Activated CD4-positive, alpha-beta T cell treated with anti-CD3 and anti-CD28 coated beads, Interleukin-2, amount 10 ng/mL, durations not matched to agents 7 days and 5 days (primary cell): ENCODE measurements at regions not wholly inside any gene's neighbourhood (a gene's known extent, or its start where the extent isn't known, plus 50 kb on each side); places are given as distances from the start of the nearest gene placed in this dataset.
"Not testable (repeated sequence)": the region's sequence is repeated elsewhere in the genome, so short reads cannot be mapped to it uniquely, and the experiment has no call there.

Experiments
- CTCF ChIA-PET: fragments of 350-600 bp; sonication (Branson Sonifier 250); formaldehyde crosslinking; loops from one replicate; lab custom pipeline; 2021; ENCODE audit warnings: antibody characterized with exemption; lab: Charles Lee
- POLR2A ChIA-PET: fragments of 350-600 bp; sonication (Branson Sonifier 250); formaldehyde crosslinking; loops from one replicate; lab custom pipeline; 2021; ENCODE audit warnings: antibody characterized with exemption; lab: Charles Lee
- DNase-seq: peaks from one replicate; pipeline ENCODE4 v3.0.0-alpha.2; 2020
- H3K27ac Mint-ChIP-seq: one replicate; pipeline ENCODE4 v1.8.0; 2021; ENCODE audit warnings: mild to moderate bottlenecking, moderate library complexity, mixed read lengths
- H3K27me3 Mint-ChIP-seq: one replicate; pipeline ENCODE4 v1.8.0; 2021; ENCODE audit warnings: mixed read lengths
- H3K36me3 Mint-ChIP-seq: one replicate; pipeline ENCODE4 v1.8.0; 2021; ENCODE audit warnings: low read depth, mixed read lengths
- H3K4me1 Mint-ChIP-seq: one replicate; pipeline ENCODE4 v1.8.0; 2021; ENCODE audit warnings: mixed read lengths
- H3K4me3 Mint-ChIP-seq: one replicate; pipeline ENCODE4 v1.8.0; 2021; ENCODE audit warnings: mild to moderate bottlenecking, moderate library complexity, mixed read lengths
- H3K9me3 Mint-ChIP-seq: one replicate; pipeline ENCODE4 v1.8.0; 2021; ENCODE audit warnings: mixed read lengths

GRCh38 chr4:159410076-159410777 is 307.3 kb downstream of the RAPGEF2 start:
- Mint-ChIP-seq H3K27me3 (peaks cover 6% of the 10 kb centered on the region), H3K9me3 (no peaks in the 10 kb centered on the region), H3K4me3 (no peak overlapping the region), H3K36me3 (no peaks in the 10 kb centered on the region), H3K4me1 (no peaks in the 10 kb centered on the region), H3K27ac (no peak overlapping the region)
- no peak for DNase-seq
- ChIA-PET POLR2A (no interaction called here), CTCF (no interaction called here)

- no peak overlapping the region for H3K27ac Mint-ChIP-seq
- H3K4me3 Mint-ChIP-seq = no peak overlapping the region
- H3K9me3 Mint-ChIP-seq = no peaks in the 10 kb centered on the region
- H3K4me1 Mint-ChIP-seq = no peaks in the 10 kb centered on the region
- H3K36me3 Mint-ChIP-seq = no peaks in the 10 kb centered on the region
- no peak for DNase-seq
- CTCF ChIA-PET = no interaction called here
- POLR2A ChIA-PET = no interaction called here
- H3K27me3 Mint-ChIP-seq = peaks cover 6% of the 10 kb centered on the region
Observed at GRCh38 chr4:159410891-159411290, 308.0 kb downstream of the RAPGEF2 start.

GRCh38 chr4:159413306-159413943 is 310.5 kb downstream of the RAPGEF2 start:
- no peaks in the 10 kb centered on the region for H3K36me3 Mint-ChIP-seq
- H3K9me3 Mint-ChIP-seq = no peaks in the 10 kb centered on the region
- no peak overlapping the region for H3K4me3 Mint-ChIP-seq
- no peak overlapping the region for H3K27ac Mint-ChIP-seq
- ChIA-PET CTCF (no interaction called here), POLR2A (no interaction called here)
- peaks cover 10% of the 10 kb centered on the region for H3K27me3 Mint-ChIP-seq
- no peaks in the 10 kb centered on the region for H3K4me1 Mint-ChIP-seq
- no peak for DNase-seq

GRCh38 chr4:159414305-159414704 is 311.4 kb downstream of the RAPGEF2 start:
- Mint-ChIP-seq H3K27ac (no peak overlapping the region), H3K36me3 (no peaks in the 10 kb centered on the region), H3K9me3 (no peaks in the 10 kb centered on the region), H3K4me3 (no peak overlapping the region), H3K4me1 (no peaks in the 10 kb centered on the region), H3K27me3 (peaks cover 10% of the 10 kb centered on the region)
- ChIA-PET CTCF (no interaction called here), POLR2A (no interaction called here)
- no peak for DNase-seq

- no peak overlapping the region for H3K27ac Mint-ChIP-seq
- CTCF ChIA-PET = no interaction called here
Observed at GRCh38 chr4:159416073-159416472, 313.2 kb downstream of the RAPGEF2 start.

GRCh38 chr4:159416996-159417395 is 314.1 kb downstream of the RAPGEF2 start:
- H3K9me3 Mint-ChIP-seq = peaks cover 2% of the 10 kb centered on the region
- no peaks in the 10 kb centered on the region for H3K36me3 Mint-ChIP-seq
- peaks cover 4% of the 10 kb centered on the region for H3K27me3 Mint-ChIP-seq
- DNase-seq = no peak
- H3K4me3 Mint-ChIP-seq = no peak overlapping the region
- CTCF ChIA-PET = interaction anchor here (0.9 kb wide), 1 partner anchor 9 kb away, joined by 3 read pairs; no protein-coding TSS in a partner anchor
- H3K4me1 Mint-ChIP-seq = no peaks in the 10 kb centered on the region
- H3K27ac Mint-ChIP-seq = no peak overlapping the region
- POLR2A ChIA-PET = no interaction called here

More at GRCh38 chr4:159416073-159416472, 313.2 kb downstream of the RAPGEF2 start:
- no peak for DNase-seq
- H3K9me3 Mint-ChIP-seq = peaks cover 2% of the 10 kb centered on the region
- no peak overlapping the region for H3K4me3 Mint-ChIP-seq
- POLR2A ChIA-PET = no interaction called here
- peaks cover 8% of the 10 kb centered on the region for H3K27me3 Mint-ChIP-seq
- no peaks in the 10 kb centered on the region for H3K4me1 Mint-ChIP-seq
- H3K36me3 Mint-ChIP-seq = no peaks in the 10 kb centered on the region

GRCh38 chr4:159420162-159421057 is 317.5 kb downstream of the RAPGEF2 start:
- POLR2A ChIA-PET = no interaction called here
- no peaks in the 10 kb centered on the region for H3K36me3 Mint-ChIP-seq
- H3K4me3 Mint-ChIP-seq = no peak overlapping the region
- H3K9me3 Mint-ChIP-seq = peaks cover 2% of the 10 kb centered on the region
- no peak for DNase-seq
- CTCF ChIA-PET = interaction anchor here (0.6 to 1.0 kb wide), 2 partner anchors 13 to 312 kb away, joined by 3 read pairs; no protein-coding TSS in a partner anchor
- H3K27ac Mint-ChIP-seq = no peak overlapping the region
- H3K4me1 Mint-ChIP-seq = no peaks in the 10 kb centered on the region
- H3K27me3 Mint-ChIP-seq = peaks cover 4% of the 10 kb centered on the region

- not testable (repeated sequence) for H3K4me1 Mint-ChIP-seq, H3K36me3 Mint-ChIP-seq, H3K27ac Mint-ChIP-seq
Observed at GRCh38 chr4:159421058-159421419, 318.2 kb downstream of the RAPGEF2 start.

GRCh38 chr4:159422019-159422418 is 319.1 kb downstream of the RAPGEF2 start:
- CTCF ChIA-PET = no interaction called here
- peaks cover 4% of the 10 kb centered on the region for H3K27me3 Mint-ChIP-seq
- peaks cover 2% of the 10 kb centered on the region for H3K9me3 Mint-ChIP-seq
- H3K4me3 Mint-ChIP-seq = no peak overlapping the region
- H3K4me1 Mint-ChIP-seq = no peaks in the 10 kb centered on the region
- POLR2A ChIA-PET = no interaction called here
- no peak overlapping the region for H3K27ac Mint-ChIP-seq
- H3K36me3 Mint-ChIP-seq = no peaks in the 10 kb centered on the region
- DNase-seq = no peak

More at GRCh38 chr4:159421058-159421419, 318.2 kb downstream of the RAPGEF2 start:
- CTCF ChIA-PET = interaction anchor here (1.0 kb wide), 1 partner anchor 12 kb away, joined by 3 read pairs; no protein-coding TSS in a partner anchor
- H3K27me3 Mint-ChIP-seq, POLR2A ChIA-PET, H3K9me3 Mint-ChIP-seq, H3K4me3 Mint-ChIP-seq, DNase-seq: not testable (repeated sequence)

- POLR2A ChIA-PET = no interaction called here
- H3K27me3 Mint-ChIP-seq = no peaks in the 10 kb centered on the region
- no peaks in the 10 kb centered on the region for H3K36me3 Mint-ChIP-seq
- CTCF ChIA-PET = no interaction called here
- peaks cover 2% of the 10 kb centered on the region for H3K9me3 Mint-ChIP-seq
- no peak overlapping the region for H3K4me3 Mint-ChIP-seq
- no peak for DNase-seq
- no peak overlapping the region for H3K27ac Mint-ChIP-seq
- H3K4me1 Mint-ChIP-seq = no peaks in the 10 kb centered on the region
Observed at GRCh38 chr4:159422626-159423025, 319.7 kb downstream of the RAPGEF2 start.

GRCh38 chr4:159425737-159426305 is 322.9 kb downstream of the RAPGEF2 start:
- no peak overlapping the region for H3K27ac Mint-ChIP-seq
- no peaks in the 10 kb centered on the region for H3K4me1 Mint-ChIP-seq
- POLR2A ChIA-PET = no interaction called here
- CTCF ChIA-PET = interaction anchor here (1.1 kb wide), 1 partner anchor 8 kb away, joined by 3 read pairs; no protein-coding TSS in a partner anchor
- no peak overlapping the region for H3K4me3 Mint-ChIP-seq
- no peak for DNase-seq
- no peaks in the 10 kb centered on the region for H3K9me3 Mint-ChIP-seq
- H3K27me3 Mint-ChIP-seq = peaks cover 2% of the 10 kb centered on the region
- no peaks in the 10 kb centered on the region for H3K36me3 Mint-ChIP-seq

GRCh38 chr4:159428293-159428692 is 325.4 kb downstream of the RAPGEF2 start:
- no peak overlapping the region for H3K27ac Mint-ChIP-seq
- no peaks in the 10 kb centered on the region for H3K9me3 Mint-ChIP-seq
- no peaks in the 10 kb centered on the region for H3K36me3 Mint-ChIP-seq
- H3K4me3 Mint-ChIP-seq = no peak overlapping the region
- H3K4me1 Mint-ChIP-seq = no peaks in the 10 kb centered on the region
- DNase-seq = no peak
- H3K27me3 Mint-ChIP-seq = peaks cover 4% of the 10 kb centered on the region
- CTCF ChIA-PET = no interaction called here
- POLR2A ChIA-PET = no interaction called here
